HL-60 (cell line): ENCODE measurements at regions not wholly inside any gene's neighbourhood (a gene's known extent, or its start where the extent isn't known, plus 50 kb on each side); places are given as distances from the start of the nearest gene placed in this dataset.

Experiments used
- GABPA ChIP-seq: IDR thresholded peaks from 2 replicates; pipeline ENCODE4 v1.6.1; 2012; ENCODE audit warnings: low read depth
- POLR2AphosphoS5 ChIP-seq: IDR thresholded peaks from 2 replicates; pipeline ENCODE4 v1.6.1; 2012; ENCODE audit warnings: low read depth
- TF ChIP-seq, protein P1 (sequence below): IDR thresholded peaks from one replicate; pipeline ENCODE4 v1.5.1; 2011; ENCODE audit warnings: low read length, control low read depth, inconsistent platforms; ENCODE audit not compliant: insufficient read depth

DNA sequence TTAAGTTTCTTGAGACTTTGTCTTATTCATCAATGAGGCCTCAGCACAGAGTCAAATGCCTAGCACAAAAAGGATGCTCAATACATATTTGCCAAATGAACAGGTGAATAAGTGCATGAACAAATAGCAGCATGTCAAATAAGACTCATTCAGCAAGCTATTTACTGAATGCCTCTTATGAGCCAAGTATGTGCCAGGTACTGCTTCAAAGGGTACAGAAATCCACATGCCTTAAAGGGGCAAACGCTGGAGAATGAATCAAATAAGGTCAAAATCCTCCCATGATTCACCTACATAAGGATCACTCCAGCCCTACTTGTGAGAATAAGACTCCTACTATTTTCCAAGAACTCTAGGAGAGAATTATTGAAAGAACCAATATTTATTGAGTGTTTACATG, 260.2 kb upstream of the CPEB2 start:
- TF ChIP-seq GABPA, result no peak
- no peak for TF ChIP-seq POLR2AphosphoS5
- TF ChIP-seq, protein P1, sequence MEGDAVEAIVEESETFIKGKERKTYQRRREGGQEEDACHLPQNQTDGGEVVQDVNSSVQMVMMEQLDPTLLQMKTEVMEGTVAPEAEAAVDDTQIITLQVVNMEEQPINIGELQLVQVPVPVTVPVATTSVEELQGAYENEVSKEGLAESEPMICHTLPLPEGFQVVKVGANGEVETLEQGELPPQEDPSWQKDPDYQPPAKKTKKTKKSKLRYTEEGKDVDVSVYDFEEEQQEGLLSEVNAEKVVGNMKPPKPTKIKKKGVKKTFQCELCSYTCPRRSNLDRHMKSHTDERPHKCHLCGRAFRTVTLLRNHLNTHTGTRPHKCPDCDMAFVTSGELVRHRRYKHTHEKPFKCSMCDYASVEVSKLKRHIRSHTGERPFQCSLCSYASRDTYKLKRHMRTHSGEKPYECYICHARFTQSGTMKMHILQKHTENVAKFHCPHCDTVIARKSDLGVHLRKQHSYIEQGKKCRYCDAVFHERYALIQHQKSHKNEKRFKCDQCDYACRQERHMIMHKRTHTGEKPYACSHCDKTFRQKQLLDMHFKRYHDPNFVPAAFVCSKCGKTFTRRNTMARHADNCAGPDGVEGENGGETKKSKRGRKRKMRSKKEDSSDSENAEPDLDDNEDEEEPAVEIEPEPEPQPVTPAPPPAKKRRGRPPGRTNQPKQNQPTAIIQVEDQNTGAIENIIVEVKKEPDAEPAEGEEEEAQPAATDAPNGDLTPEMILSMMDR, result no peak
